PC-9 (cell line): ENCODE measurements at regions not wholly inside any gene's neighbourhood (a gene's known extent, or its start where the extent isn't known, plus 50 kb on each side); places are given as distances from the start of the nearest gene placed in this dataset.

ENCODE experiments used
- EZH2 ChIP-seq: fragments of 200-600 bp; sonication (generic); IDR thresholded peaks from 2 replicates; pipeline ENCODE4 v1.8.0; 2017; ENCODE audit warnings: antibody characterized with exemption, low read depth
- TF ChIP-seq, protein P1 (sequence below): fragments of 200-600 bp; sonication (generic); conservative IDR thresholded peaks from 2 replicates; pipeline ENCODE4 v1.6.1; 2017; ENCODE audit warnings: mixed run types, antibody characterized with exemption, mild to moderate bottlenecking, moderate library complexity

DNA sequence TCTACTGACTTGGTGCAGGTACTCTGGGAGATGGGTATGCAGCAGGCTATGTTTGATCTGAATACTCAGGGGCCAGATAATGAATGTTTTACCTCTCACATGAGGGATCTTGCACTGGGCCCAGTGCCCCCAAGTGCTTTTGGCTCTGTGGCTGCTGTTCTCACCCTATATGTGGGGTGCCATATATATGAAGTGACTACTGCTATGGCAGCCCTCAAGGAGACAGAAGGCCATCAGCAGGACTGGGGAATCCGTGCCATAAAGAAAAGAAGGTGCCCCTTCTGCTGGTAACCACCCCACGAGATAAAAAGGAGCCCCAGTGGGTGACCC lies 302.1 kb downstream of the ZPLD1 start:
- TF ChIP-seq, protein P1, sequence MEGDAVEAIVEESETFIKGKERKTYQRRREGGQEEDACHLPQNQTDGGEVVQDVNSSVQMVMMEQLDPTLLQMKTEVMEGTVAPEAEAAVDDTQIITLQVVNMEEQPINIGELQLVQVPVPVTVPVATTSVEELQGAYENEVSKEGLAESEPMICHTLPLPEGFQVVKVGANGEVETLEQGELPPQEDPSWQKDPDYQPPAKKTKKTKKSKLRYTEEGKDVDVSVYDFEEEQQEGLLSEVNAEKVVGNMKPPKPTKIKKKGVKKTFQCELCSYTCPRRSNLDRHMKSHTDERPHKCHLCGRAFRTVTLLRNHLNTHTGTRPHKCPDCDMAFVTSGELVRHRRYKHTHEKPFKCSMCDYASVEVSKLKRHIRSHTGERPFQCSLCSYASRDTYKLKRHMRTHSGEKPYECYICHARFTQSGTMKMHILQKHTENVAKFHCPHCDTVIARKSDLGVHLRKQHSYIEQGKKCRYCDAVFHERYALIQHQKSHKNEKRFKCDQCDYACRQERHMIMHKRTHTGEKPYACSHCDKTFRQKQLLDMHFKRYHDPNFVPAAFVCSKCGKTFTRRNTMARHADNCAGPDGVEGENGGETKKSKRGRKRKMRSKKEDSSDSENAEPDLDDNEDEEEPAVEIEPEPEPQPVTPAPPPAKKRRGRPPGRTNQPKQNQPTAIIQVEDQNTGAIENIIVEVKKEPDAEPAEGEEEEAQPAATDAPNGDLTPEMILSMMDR: no peak
- TF ChIP-seq EZH2: no peak
